Activated CD4-positive, alpha-beta T cell treated with anti-CD3 and anti-CD28 coated beads, Interleukin-2, amount 50 U/mL, for 16 hours (primary cell): ENCODE measurements at regions not wholly inside any gene's neighbourhood (a gene's known extent, or its start where the extent isn't known, plus 50 kb on each side); places are given as distances from the start of the nearest gene placed in this dataset.
A peak's percentile ranks its signal among the peaks of the same experiment; 100 is the strongest.

Source experiments
- DNase-seq: peaks from one replicate; pipeline ENCODE4 v3.0.0-alpha.2; 2020

DNA sequence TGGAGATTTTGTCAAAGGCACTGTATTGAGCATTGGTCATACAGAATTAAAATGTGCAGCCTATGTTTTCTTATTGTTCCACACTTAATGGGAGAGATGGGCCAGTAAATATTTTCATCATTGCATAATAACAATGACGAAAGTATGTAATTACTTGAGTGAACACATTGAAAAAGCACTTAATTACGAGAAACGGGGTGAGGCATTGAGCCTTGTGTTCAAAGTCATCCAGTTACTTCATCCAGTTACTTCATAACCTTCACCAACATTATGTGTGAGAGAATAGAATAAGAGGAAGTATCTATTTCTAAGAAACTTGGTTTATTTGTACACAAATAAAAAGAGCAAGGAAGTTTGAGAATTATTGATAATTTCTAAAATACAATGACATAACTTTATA, 1427.0 kb downstream of the ADGRL3 start:
- DNase-seq, result no peak

DNA sequence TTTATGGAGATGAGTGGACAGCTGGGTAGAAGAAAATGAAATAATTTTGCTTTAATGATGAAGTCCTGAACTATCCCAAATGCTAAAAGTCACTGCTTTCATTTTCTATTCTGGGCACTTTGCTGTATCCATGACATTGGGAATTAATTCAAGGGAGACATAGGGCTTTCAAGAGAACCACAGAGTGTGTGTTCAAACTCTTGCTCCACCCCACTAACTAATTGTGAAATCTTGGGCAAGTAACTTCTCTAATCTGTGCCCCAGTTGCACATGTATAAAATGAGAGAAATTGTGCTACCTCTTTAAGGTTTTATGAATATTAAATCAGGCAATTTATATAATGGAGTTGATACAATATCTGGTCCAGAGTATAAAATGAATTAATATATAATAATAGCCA, 1422.0 kb downstream of the ADGRL3 start:
- DNase-seq, result no peak

DNA sequence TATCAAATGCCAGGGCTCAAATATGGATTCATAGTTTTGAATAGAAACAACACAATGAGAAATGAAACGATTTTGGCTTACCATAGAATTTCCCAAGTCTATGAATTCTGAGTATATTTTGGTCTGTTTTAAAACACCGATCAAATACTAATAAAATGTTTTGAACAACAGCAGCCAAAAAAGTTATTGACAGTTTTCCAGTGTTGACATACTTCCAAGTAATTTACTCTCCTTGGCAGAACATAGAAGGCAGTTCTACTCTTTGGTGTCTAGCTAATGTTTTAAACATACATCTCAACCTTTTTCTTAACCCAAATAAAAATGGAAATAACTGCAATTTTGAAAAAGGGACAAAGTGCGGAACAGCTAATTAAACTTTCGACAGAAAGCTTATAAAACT, 1419.8 kb downstream of the ADGRL3 start:
- no peak for DNase-seq

DNA sequence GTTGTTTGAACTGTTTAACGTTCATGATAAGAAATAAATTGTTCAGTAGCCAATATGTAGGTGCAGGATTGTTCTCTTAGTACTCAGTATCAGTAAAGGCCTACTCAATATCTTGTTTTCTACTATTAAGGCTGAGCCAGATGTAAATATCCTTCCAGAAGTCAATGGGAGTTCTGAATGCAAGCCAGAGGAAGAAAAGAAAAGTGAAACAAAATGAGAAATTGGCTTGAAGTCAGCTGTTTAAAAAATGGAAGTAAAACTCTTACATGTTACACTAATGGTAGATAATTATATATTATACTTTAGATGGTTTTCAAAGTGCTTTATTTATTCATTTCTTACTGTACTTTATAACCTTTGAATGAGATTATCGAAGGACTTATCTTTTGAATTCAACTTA, 1417.9 kb downstream of the ADGRL3 start:
- DNase-seq, result no peak

DNA sequence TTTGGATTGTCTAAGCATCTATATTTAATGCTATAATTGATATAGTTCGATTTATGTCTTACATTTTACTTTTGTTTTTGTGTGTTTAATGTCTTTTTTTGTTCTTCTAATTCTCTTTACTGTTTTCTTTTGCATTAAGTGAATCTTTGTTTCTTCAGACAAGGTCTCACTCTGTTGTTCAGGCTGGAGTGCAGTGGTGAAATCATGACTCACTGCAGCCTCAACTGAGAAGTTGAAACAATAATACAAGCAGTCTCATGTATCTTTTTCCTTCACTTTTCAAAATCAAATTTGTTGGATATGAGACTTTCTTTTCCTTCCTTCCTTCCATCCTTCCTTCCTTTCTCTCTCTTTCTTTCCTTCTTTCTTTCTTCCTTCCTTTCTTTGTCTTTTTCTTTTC, 1401.6 kb downstream of the ADGRL3 start:
- DNase-seq, result no peak

DNA sequence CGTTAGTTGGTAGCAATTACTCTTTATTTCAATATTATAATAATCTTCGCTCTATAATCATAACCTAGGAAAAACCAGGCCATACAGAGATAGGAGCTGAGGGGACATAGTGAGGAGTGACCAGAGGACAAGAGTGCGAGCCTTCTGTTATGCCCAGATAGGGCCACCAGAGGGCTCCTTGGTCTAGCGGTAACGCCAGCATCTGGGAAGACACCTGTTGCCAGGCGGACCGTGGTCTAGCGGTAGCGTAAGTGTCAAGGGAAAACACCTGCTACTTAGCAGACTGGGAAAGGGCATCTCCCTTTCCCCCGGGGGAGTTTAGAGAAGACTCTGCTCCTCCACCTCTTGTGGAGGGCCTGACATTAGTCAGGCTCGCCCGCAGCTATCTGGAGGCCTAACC, 1395.1 kb downstream of the ADGRL3 start:
- DNase-seq, result peak; percentile 1

DNA sequence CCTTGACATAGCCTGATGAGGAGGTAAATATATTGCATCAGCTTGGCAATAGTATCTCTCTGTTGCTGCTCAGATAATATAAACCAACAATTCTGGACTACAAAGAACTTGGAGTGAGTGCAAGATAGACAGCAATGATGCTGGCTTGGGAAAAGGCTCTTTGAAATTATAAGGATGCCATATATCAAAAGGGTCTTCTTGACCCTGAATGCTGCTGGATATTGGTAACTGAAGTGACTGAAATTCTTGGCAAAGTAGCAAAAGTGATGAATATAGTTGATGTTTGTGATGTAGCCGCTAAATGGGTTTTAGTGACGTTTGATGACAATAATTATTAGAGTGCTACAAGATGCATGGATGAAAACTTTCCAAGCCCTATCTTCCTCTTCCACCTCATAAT, 1391.6 kb downstream of the ADGRL3 start:
- DNase-seq, result no peak

DNA sequence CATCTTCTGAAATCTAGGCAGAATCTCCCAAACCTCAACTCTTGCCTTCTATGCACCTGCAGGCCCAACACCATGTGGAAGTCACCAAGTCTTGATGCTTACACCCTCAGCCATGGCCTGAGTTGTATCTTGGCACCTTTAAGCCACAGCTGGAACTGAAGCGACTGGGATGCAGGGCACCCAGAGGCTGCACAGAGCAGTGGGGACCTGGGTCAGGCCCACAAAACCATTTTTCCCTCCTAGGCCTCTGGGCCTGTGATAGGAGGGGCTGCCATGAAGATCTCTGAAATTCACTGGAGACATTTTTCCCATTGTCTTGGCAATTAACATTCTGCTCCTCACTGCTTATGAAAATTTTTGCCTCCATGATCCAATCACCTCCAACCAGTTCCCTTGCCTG, 1388.5 kb downstream of the ADGRL3 start:
- DNase-seq, result no peak

DNA sequence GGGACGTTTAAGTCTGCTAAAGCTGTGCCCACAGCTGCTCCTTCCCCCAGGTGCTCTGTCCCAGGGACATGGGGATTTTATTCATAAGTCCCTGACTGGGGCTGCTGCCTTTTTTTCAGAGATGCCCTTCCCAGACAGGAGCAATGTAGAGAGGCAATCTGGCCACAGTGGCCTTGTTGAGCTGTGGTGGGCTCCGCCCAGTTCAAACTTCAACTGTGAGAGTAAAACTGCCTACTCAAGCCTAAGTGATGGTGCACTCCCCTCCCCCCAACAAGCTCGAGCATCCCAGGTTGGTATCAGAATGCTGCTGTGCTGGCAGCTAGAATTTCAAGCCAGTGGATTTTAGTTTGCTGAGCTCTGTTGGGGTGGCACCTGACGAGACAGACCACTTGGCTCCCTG, 1371.4 kb downstream of the ADGRL3 start:
- no peak for DNase-seq

DNA sequence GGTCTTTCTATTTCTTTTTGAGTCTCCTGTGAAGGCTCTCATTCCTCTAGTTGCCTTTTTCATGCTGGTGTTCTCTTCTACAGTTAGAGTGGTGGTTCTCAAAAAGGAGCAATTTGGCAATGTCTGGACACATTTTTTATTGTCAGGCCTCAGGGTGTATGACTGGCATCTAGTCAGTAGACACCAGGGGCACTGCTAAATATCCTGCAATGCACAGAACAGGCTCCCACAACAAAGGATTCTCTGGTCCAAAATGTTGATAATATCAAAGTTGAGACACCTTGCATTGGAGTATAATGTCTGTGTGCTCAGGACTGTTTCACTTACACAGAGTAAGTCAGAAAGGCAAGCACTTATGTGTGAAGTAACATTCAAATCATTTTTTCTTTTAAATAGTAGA, 1360.7 kb downstream of the ADGRL3 start:
- no peak for DNase-seq

DNA sequence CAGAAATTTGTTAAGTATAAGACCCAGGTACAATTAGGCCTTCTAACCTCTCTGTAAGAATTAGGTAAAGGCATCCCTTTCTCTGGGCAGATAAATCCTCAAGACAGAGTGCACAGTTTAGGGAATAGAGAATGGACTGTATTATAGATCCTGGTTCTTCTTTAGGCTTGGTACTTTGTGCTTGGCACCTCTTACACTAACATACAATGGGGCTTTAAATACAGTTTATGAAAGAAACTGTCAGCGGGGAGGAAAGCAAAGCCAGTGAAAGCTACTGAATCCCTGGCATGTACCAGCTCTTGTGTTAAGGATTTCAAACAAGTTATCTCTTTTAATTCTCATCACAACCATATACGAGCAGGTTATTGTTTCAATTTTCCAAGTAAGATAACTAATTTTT, 1350.0 kb downstream of the ADGRL3 start:
- DNase-seq, result no peak

DNA sequence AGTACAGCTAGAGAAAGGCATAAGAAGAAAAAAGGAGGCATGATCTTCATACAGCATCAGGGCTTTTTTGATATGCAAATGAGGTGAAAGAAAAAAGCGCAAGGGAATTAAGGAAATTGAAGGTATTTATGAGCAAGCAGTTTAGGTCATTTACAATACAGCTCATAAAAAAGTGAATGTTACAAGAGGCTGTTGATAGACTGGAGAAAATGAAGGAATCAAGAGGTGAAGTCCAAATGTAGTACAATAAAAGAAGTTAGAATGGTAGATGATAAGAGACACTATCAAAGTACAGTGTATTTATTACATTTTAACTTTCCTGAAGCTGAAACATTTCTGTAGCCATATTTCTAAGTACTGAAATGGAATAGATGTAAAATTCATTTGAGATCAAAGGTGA, 1349.5 kb downstream of the ADGRL3 start:
- no peak for DNase-seq

DNA sequence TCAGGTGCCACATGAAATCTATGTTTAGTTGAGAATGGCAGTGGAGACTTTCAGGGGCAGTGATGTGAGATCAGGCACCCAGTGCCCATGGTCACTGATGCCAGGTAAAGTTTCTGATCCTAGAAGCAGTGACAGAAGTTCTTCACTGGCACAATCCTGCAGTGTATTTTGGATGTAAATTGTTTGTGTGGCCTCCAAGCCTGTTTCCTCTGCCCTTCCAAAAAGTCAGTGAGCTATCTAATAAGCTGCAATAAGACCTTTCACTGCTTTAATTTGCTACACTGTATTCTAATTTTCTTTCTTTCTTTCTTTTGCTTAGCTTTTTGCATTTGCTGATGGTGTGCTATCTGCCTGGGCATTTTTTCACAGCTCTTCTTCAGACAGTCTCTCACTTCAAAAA, 1348.6 kb downstream of the ADGRL3 start:
- DNase-seq, result no peak

DNA sequence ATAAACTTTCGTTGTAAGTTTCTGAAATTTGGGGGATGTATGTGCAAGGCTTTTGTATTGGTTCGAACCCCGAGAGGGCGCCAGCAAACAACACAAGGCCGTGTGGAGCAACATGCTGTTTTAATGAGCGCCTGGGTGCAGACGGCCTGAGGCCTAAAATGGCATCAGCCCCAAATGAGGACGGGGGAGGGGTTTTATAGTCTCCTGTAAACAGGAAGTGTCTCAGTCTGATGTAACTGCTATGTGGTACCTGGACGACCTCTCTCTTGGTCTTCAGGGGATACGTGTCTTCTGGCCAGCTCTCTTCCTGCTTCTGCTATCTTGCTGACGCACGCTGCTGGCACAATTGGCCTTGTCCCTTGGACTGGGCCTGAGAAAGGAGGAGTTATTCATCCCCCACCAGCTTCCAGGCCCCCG, 1348.0 kb downstream of the ADGRL3 start:
- DNase-seq, result no peak

DNA sequence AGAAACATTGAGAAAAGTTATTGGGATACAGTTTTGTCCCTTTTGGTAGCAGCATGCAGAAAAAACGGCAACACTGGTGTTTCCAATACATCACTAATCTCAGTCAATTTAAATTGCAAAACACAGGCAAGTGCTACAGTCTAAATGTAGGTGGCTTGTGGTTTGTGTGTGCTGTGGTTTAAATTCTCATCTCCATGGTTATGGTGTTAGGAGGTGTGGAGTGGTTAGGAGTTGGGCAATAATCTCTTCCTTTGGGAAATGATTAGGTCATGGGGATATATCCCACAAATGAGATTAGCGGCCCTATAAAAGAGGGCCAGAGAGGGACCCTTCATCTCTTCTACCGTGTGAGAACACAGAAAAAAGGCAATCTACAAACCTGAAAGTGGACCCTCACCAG, 1344.3 kb downstream of the ADGRL3 start:
- DNase-seq, result no peak

DNA sequence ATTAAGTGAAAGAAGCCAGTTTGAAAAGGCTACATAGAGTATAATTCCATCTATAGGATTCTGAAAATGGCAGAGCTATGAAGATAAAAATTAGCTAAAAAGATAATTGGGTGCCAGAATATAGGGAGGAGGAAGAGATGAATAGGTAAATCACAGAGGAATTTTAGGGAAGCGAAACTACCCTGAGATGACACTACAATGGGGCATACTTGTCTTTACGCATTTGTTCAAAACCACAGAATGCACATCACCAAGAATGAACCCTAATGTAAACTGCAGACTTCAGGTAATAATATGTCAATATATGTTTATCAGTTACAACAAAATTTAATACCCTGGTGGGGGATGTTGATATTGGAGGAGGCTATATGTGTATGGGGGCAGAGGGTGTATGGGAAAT, 1342.9 kb downstream of the ADGRL3 start:
- DNase-seq, result no peak

DNA sequence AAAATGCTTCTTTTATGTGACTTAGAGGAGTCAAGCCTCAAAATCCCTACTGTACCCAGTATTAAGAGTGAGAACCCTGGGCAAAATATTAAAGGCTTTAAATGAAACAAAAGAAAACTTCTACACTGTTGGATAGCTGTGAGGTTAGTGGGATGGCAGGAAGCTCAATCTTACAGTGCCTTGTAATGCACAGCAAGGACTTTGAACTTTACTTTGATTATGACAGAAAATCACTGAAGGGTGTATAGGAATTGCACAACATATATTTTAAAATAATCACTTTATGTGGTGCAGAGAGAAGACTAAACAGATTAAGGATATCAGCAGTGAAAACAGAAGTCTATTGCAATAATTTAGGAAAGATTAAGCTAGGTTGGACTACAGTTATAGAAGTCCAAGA, 1333.4 kb downstream of the ADGRL3 start:
- no peak for DNase-seq

DNA sequence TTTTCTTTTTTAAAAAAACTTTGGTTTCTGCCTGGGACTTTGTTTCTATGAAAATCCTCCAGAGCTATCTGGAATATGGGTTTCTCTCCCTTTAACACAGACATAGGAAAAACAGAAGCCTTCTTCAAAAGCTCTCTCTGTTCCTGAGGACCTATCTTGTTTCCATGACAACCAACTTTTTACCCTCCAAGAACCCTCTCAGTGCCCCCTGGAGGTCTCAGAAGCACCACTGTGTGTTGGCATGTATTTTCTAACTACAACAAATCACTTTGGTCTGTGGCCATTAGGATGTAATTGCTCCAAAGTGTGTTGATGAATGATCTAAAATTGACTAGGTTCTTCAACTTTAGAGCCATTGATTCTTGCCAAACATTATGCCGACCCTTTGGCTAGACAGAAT, 1331.6 kb downstream of the ADGRL3 start:
- no peak for DNase-seq

DNA sequence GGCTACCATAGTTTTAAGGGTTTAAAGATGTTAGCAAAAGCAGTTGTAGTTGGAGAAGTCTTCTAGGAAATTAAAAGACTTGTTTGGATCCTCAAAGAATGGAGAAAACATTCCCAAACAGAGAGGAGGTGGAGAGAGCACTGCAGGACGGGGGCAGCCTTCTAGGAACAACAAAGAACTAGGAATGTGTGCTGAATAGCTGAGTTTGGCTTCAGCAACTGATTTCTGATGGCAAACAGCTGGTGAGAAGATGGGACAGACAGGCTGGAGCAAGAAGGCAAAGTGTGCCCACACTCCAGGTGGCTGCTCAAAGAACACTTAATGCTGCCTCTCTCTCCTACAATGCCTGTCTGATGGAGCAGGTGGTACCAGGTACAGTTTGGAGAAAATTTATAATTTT, 1331.1 kb downstream of the ADGRL3 start:
- no peak for DNase-seq

DNA sequence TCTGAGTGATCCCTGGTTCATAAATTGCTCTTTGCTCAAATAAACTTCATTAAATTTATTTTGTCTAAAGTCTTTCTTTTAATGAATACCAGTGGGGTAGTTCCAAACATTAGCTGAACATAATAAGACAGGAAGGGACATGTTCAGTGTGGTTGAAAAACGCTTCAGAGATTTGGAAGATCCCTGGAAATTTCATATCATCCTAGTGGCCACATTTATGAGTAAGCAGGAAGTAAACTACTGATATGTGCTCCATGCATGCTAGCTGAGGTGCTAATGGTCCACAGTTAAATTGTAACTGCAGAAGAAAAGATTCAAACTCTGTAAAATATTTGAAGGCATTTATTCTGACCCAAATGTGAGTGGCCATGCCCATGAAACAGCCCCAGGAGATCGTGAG, 1328.7 kb downstream of the ADGRL3 start:
- no peak for DNase-seq

DNA sequence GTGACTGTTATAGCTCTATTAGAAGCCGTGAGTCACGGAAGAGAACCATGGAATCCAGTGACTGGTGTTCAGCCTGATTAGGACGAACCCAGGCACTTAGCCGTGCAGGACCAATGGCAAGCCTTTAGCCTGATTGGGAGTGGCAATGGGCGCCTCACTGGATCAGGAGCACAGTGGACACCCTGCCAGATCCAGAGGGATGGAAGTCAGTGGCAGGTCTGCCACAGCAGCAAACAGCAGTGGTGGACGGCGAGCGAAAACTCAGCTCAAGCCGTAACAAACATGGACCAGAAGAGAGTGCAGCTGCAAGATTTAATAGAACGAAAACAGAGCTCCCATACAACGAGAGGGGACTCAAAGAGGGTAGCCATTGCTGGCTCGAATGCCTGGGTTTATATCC, 1326.5 kb downstream of the ADGRL3 start:
- no peak for DNase-seq

DNA sequence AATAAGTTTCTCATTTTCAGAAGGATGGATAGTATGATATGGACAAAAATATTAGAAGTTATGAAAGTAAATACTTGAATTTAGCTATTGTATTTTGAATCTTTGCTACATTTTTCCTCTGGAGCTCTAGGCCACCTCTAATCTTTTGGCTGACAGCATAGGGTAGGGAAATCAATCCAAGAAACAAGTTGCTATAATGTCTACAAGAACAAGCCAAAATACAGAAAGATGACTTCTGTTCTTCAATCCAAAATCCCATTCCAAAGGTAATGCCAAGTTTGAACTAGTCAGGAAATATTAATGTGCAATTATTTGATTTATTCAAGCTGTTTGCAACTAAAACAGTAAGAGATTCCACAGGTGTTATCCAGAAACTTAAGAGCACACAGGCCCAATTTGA, 1323.1 kb downstream of the ADGRL3 start:
- no peak for DNase-seq

DNA sequence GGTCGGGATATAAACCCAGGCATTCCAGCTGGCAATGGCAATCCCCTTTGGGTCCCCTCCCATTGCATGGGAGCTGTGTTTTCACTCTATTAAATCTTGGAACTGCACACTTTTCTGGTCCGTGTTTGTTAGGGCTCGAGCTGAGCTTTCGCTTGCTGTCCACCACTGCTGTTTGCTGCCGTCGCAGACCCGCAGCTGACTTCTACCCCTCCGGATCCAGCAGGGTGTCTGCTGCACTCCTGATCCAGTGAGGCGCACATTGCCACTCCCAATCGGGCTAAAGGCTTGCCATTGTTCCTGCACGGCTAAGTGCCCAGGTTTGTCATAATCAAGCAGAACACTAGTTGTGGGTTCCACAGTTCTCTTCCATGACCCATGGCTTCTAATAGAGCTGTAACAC, 1322.1 kb downstream of the ADGRL3 start:
- no peak for DNase-seq

DNA sequence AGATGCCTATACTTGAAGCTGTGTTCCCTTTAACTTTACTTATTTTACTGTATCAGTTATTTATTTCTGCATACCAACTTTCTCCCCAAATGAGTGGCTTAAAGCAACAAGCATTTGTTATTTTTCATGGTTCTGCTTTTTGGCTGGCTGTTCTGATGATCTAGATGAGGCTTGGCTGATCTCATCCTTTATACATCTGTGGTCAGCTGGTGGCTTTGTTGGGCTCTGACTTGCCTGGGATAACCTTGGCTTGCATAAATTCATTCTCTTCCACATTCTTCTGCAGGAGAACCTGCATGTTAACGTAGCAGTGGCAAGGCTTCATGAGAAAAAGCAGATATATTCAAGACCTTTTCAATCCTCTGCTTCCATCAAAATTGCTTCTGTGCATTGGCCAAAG, 1317.6 kb downstream of the ADGRL3 start:
- DNase-seq, result no peak

DNA sequence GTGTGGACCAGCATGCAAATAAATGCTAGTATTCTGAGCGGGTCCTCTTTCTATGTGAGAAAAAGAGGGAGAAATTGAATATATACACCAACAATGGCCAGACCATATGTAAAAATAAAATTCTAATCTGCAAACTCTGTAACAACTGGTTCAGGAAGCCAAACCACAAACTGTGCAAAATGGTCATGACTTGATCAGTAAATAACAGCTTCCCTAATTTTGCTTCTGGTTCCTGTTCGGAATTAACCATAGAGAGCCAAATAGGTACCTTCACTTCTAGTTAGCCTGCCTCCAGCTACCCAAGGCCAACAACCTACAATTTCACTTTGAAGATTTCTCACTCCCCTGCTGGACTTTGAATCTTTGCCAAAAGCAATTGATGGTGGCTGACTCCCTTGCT, 1313.2 kb downstream of the ADGRL3 start:
- DNase-seq, result no peak

DNA sequence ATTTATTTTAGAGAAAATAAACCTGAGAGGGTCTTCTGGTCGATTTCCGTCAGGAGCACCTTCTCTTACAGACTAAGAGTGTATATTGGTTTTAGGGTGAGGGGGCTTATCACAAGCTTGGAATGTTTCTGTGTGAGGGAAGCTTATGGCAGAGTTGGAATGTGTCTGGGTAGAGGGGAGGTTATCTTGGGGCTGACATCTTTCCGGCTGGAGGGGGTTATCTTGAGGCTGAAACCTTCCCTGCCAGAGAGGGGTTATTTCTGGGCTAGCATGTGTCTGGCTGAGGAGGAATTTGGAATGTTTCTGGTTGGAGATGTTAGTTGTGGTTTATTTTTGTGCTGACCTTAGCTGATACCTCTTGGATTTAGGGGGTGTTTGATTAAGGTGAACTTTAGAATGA, 1312.1 kb downstream of the ADGRL3 start:
- no peak for DNase-seq
